C4-2B (cell line): ENCODE measurements at regions not wholly inside any gene's neighbourhood (a gene's known extent, or its start where the extent isn't known, plus 50 kb on each side); places are given as distances from the start of the nearest gene placed in this dataset.

ENCODE experiments used
- CTCF ChIP-seq: fragments of 450-650 bp; conservative IDR thresholded peaks from 2 replicates; pipeline ENCODE4 v1.5.1; 2017; ENCODE audit warnings: mild to moderate bottlenecking
- ZFX ChIP-seq: fragments of 450-650 bp; IDR thresholded peaks from 2 replicates; pipeline ENCODE4 v1.6.1; 2017

GRCh38 chr10:53744176-53744575 lies 971.6 kb upstream of the MBL2 start:
- TF ChIP-seq CTCF (no peak), ZFX (no peak)
